Calu3 (cell line): ENCODE measurements at regions not wholly inside any gene's neighbourhood (a gene's known extent, or its start where the extent isn't known, plus 50 kb on each side); places are given as distances from the start of the nearest gene placed in this dataset.

ENCODE experiments used
- BruUV-seq: library from RNA; stranded (reverse); fragments of 400-500 nt; replicated peaks from 2 replicates; lab custom pipeline; 2021; lab: Mats Ljungman, UMichigan
- CTCF ChIA-PET: fragments of 300-600 bp; sonication (Branson Sonifier 250); formaldehyde crosslinking; loops from one replicate; lab custom pipeline; 2022; ENCODE audit warnings: antibody characterized with exemption; lab: Charles Lee
- DNase-seq: peaks from one replicate; pipeline ENCODE4 v3.0.0; 2022
- H3K27ac Mint-ChIP-seq: one replicate; pipeline ENCODE4 v1.8.0; 2022; ENCODE audit warnings: mixed read lengths; ENCODE audit not compliant: unreplicated experiment
- H3K27me3 Mint-ChIP-seq: one replicate; pipeline ENCODE4 v1.8.0; 2022; ENCODE audit warnings: mixed read lengths; ENCODE audit not compliant: unreplicated experiment
- H3K36me3 Mint-ChIP-seq: one replicate; pipeline ENCODE4 v1.8.0; 2022; ENCODE audit warnings: mild to moderate bottlenecking, moderate library complexity, mixed read lengths; ENCODE audit not compliant: insufficient read depth, unreplicated experiment
- H3K4me1 Mint-ChIP-seq: one replicate; pipeline ENCODE4 v1.8.0; 2022; ENCODE audit warnings: mild to moderate bottlenecking, low read depth, mixed read lengths; ENCODE audit not compliant: unreplicated experiment
- H3K4me3 Mint-ChIP-seq: one replicate; pipeline ENCODE4 v1.8.0; 2022; ENCODE audit warnings: mild to moderate bottlenecking, low read depth, moderate library complexity, mixed read lengths; ENCODE audit not compliant: unreplicated experiment
- H3K9me3 Mint-ChIP-seq: one replicate; pipeline ENCODE4 v1.8.0; 2022; ENCODE audit warnings: low read depth, mixed read lengths; ENCODE audit not compliant: unreplicated experiment
- CTCF ChIP-seq: fragments of 200-600 bp; IDR thresholded peaks from one replicate; pipeline ENCODE4 v1.8.0; 2022; ENCODE audit warnings: antibody characterized with exemption; ENCODE audit not compliant: unreplicated experiment
- intact Hi-C: fragments of 100-400 bp; cut with micrococcal nuclease; formaldehyde crosslinking; loops from one replicate; pipeline ENCODE4 v1.10.0; 2022; ENCODE audit not compliant: unreplicated experiment

GRCh38 chr16:65832679-65833078, 533.8 kb upstream of the CDH5 start:
- Mint-ChIP-seq H3K36me3 (no peaks in the 10 kb centered on the region), H3K4me1 (no peaks in the 10 kb centered on the region), H3K4me3 (no peak overlapping the region), H3K27ac (no peak overlapping the region), H3K27me3 (peaks cover 38% of the 10 kb centered on the region), H3K9me3 (peaks cover 6% of the 10 kb centered on the region)
- DNase-seq = no peak
- intact Hi-C loops = no loop called here
- BruUV-seq = no TSS peak
- no peak for TF ChIP-seq CTCF
- CTCF ChIA-PET = interaction anchor here (1.4 kb wide), 1 partner anchor 16 kb away, joined by 5 read pairs; no protein-coding TSS in a partner anchor

GRCh38 chr16:65831903-65832666, 534.4 kb upstream of the CDH5 start:
- peaks cover 38% of the 10 kb centered on the region for H3K27me3 Mint-ChIP-seq
- no peak overlapping the region for H3K4me3 Mint-ChIP-seq
- no peaks in the 10 kb centered on the region for H3K4me1 Mint-ChIP-seq
- H3K9me3 Mint-ChIP-seq = peaks cover 6% of the 10 kb centered on the region
- intact Hi-C loops = no loop called here
- no peak for TF ChIP-seq CTCF
- no peak for DNase-seq
- BruUV-seq = no TSS peak
- H3K36me3 Mint-ChIP-seq = no peaks in the 10 kb centered on the region
- no peak overlapping the region for H3K27ac Mint-ChIP-seq
- CTCF ChIA-PET = interaction anchor here (1.4 kb wide), 1 partner anchor 16 kb away, joined by 5 read pairs; no protein-coding TSS in a partner anchor

GRCh38 chr16:65829076-65829475, 537.4 kb upstream of the CDH5 start:
- no TSS peak for BruUV-seq
- DNase-seq = no peak
- Mint-ChIP-seq H3K4me3 (no peak overlapping the region), H3K27ac (no peak overlapping the region), H3K9me3 (peaks cover 6% of the 10 kb centered on the region), H3K4me1 (no peaks in the 10 kb centered on the region), H3K27me3 (peaks cover 53% of the 10 kb centered on the region), H3K36me3 (no peaks in the 10 kb centered on the region)
- intact Hi-C loops = no loop called here
- no peak for TF ChIP-seq CTCF
- CTCF ChIA-PET = no interaction called here

GRCh38 chr16:65828296-65828695, 538.2 kb upstream of the CDH5 start:
- CTCF ChIA-PET = no interaction called here
- no peaks in the 10 kb centered on the region for H3K4me1 Mint-ChIP-seq
- DNase-seq = no peak
- peaks cover 60% of the 10 kb centered on the region for H3K27me3 Mint-ChIP-seq
- peaks cover 6% of the 10 kb centered on the region for H3K9me3 Mint-ChIP-seq
- no peak overlapping the region for H3K4me3 Mint-ChIP-seq
- H3K36me3 Mint-ChIP-seq = no peaks in the 10 kb centered on the region
- H3K27ac Mint-ChIP-seq = no peak overlapping the region
- no peak for TF ChIP-seq CTCF
- intact Hi-C loops = no loop called here
- BruUV-seq = no TSS peak
